Activated T-cell treated with anti-CD3 and anti-CD28 coated beads, Interleukin-2, amount 50 U/mL, for 72 hours (primary cell): ENCODE measurements at regions not wholly inside any gene's neighbourhood (a gene's known extent, or its start where the extent isn't known, plus 50 kb on each side); places are given as distances from the start of the nearest gene placed in this dataset.

Experiments used
- ATAC-seq, 2 donors: fragments of 150-1000 bp; cut with Tn5 transposase; replicated peaks in 1 of 2; 2 replicates each; pipeline ENCODE4 v1.10.0; 2021; ENCODE audit warnings: moderate library complexity in 2 of 2, mild to moderate bottlenecking in 1 of 2
- DNase-seq, 2 donors: peaks; one replicate each; pipeline ENCODE4 v3.0.0; 2021 to 2022; ENCODE audit warnings: mixed read lengths in 1 of 2
- H3K27ac Mint-ChIP-seq: one replicate; pipeline ENCODE4 v1.8.0; 2022; ENCODE audit warnings: mild to moderate bottlenecking, moderate library complexity, mixed read lengths
- H3K27me3 Mint-ChIP-seq: one replicate; pipeline ENCODE4 v1.8.0; 2022; ENCODE audit warnings: low read depth, mixed read lengths
- H3K36me3 Mint-ChIP-seq, 2 donors: one replicate each; pipeline ENCODE4 v1.8.0; 2022; ENCODE audit warnings: mixed read lengths in 2 of 2, mild to moderate bottlenecking in 1 of 2; ENCODE audit not compliant: insufficient read depth in 2 of 2
- H3K4me1 Mint-ChIP-seq: one replicate; pipeline ENCODE4 v1.8.0; 2022; ENCODE audit warnings: low read depth, mixed read lengths
- H3K4me3 Mint-ChIP-seq, 2 donors: one replicate each; pipeline ENCODE4 v1.8.0; 2022; ENCODE audit warnings: mild to moderate bottlenecking in 2 of 2, mixed read lengths in 2 of 2, moderate library complexity in 2 of 2
- H3K9me3 Mint-ChIP-seq, 2 donors: one replicate each; pipeline ENCODE4 v1.8.0; 2022; ENCODE audit warnings: mixed read lengths in 2 of 2

- Mint-ChIP-seq H3K4me1 (no peaks in the 10 kb centered on the region), H3K9me3 (no peaks in the 10 kb centered on the region), H3K36me3 (no peaks in the 10 kb centered on the region), H3K4me3 (no peak overlapping the region), H3K27me3 (no peaks in the 10 kb centered on the region), H3K27ac (no peak overlapping the region)
- no peak for ATAC-seq
- no peak for DNase-seq
Measured at GRCh38 chr12:90366286-90366685, 588.7 kb downstream of the CCER1 start.

- no peak for ATAC-seq
- H3K4me1 Mint-ChIP-seq = no peaks in the 10 kb centered on the region
- no peak for DNase-seq
- no peaks in the 10 kb centered on the region for H3K36me3 Mint-ChIP-seq
- H3K9me3 Mint-ChIP-seq = no peaks in the 10 kb centered on the region
- no peak overlapping the region for H3K27ac Mint-ChIP-seq
- H3K4me3 Mint-ChIP-seq = no peak overlapping the region
- H3K27me3 Mint-ChIP-seq = no peaks in the 10 kb centered on the region
Measured at GRCh38 chr12:90360300-90360699, 594.7 kb downstream of the CCER1 start.

- ATAC-seq (no peak), DNase-seq (no peak)
- Mint-ChIP-seq H3K36me3 (no peaks in the 10 kb centered on the region), H3K9me3 (peaks cover 2 to 5% of the 10 kb centered on the region in 2 donors), H3K27ac (no peak overlapping the region), H3K27me3 (no peaks in the 10 kb centered on the region), H3K4me3 (no peak overlapping the region), H3K4me1 (no peaks in the 10 kb centered on the region)
Measured at GRCh38 chr12:90355711-90356355, 599.1 kb downstream of the CCER1 start.

- Mint-ChIP-seq H3K36me3 (no peaks in the 10 kb centered on the region), H3K27me3 (peaks cover 4% of the 10 kb centered on the region), H3K27ac (no peak overlapping the region), H3K9me3 (no peaks in the 10 kb centered on the region), H3K4me3 (no peak overlapping the region), H3K4me1 (no peaks in the 10 kb centered on the region)
- no peak for DNase-seq
- no peak for ATAC-seq
Measured at GRCh38 chr12:90343966-90344365, 611.0 kb downstream of the CCER1 start.

GRCh38 chr12:90342081-90342480 is 612.9 kb downstream of the CCER1 start:
- H3K4me3 Mint-ChIP-seq = no peak overlapping the region
- DNase-seq (no peak), ATAC-seq (no peak)
- H3K9me3 Mint-ChIP-seq = no peaks in the 10 kb centered on the region
- no peaks in the 10 kb centered on the region for H3K36me3 Mint-ChIP-seq
- peaks cover 4% of the 10 kb centered on the region for H3K27me3 Mint-ChIP-seq
- H3K27ac Mint-ChIP-seq = no peak overlapping the region
- no peaks in the 10 kb centered on the region for H3K4me1 Mint-ChIP-seq

GRCh38 chr12:90339837-90340236 is 615.1 kb downstream of the CCER1 start:
- no peak overlapping the region for H3K4me3 Mint-ChIP-seq

GRCh38 chr12:90338365-90338764 is 616.6 kb downstream of the CCER1 start:
- Mint-ChIP-seq H3K36me3 (no peaks in the 10 kb centered on the region), H3K27ac (no peak overlapping the region), H3K27me3 (peaks cover 4% of the 10 kb centered on the region), H3K9me3 (no peaks in the 10 kb centered on the region), H3K4me1 (no peaks in the 10 kb centered on the region), H3K4me3 (no peak overlapping the region)
- DNase-seq (no peak), ATAC-seq (no peak)

More at GRCh38 chr12:90339837-90340236, 615.1 kb downstream of the CCER1 start:
- no peaks in the 10 kb centered on the region for H3K4me1 Mint-ChIP-seq
- peaks cover 4% of the 10 kb centered on the region for H3K27me3 Mint-ChIP-seq
- H3K9me3 Mint-ChIP-seq = no peaks in the 10 kb centered on the region
- DNase-seq (no peak), ATAC-seq (no peak)
- H3K36me3 Mint-ChIP-seq = no peaks in the 10 kb centered on the region
- H3K27ac Mint-ChIP-seq = no peak overlapping the region

GRCh38 chr12:90337018-90337417 is 618.0 kb downstream of the CCER1 start:
- ATAC-seq = no peak
- Mint-ChIP-seq H3K9me3 (no peaks in the 10 kb centered on the region), H3K27me3 (no peaks in the 10 kb centered on the region)

GRCh38 chr12:90335566-90335965 is 619.4 kb downstream of the CCER1 start:
- no peak for DNase-seq
- Mint-ChIP-seq H3K9me3 (no peaks in the 10 kb centered on the region), H3K27ac (no peak overlapping the region), H3K4me3 (no peak overlapping the region), H3K36me3 (no peaks in the 10 kb centered on the region), H3K27me3 (no peaks in the 10 kb centered on the region), H3K4me1 (no peaks in the 10 kb centered on the region)
- ATAC-seq = no peak

More at GRCh38 chr12:90337018-90337417, 618.0 kb downstream of the CCER1 start:
- no peak for DNase-seq
- H3K36me3 Mint-ChIP-seq = no peaks in the 10 kb centered on the region
- H3K4me1 Mint-ChIP-seq = no peaks in the 10 kb centered on the region
- H3K27ac Mint-ChIP-seq = no peak overlapping the region
- no peak overlapping the region for H3K4me3 Mint-ChIP-seq

- H3K4me1 Mint-ChIP-seq = no peaks in the 10 kb centered on the region
- H3K4me3 Mint-ChIP-seq = no peak overlapping the region
- no peak for ATAC-seq
- H3K36me3 Mint-ChIP-seq = no peaks in the 10 kb centered on the region
- H3K9me3 Mint-ChIP-seq = no peaks in the 10 kb centered on the region
- no peak overlapping the region for H3K27ac Mint-ChIP-seq
- H3K27me3 Mint-ChIP-seq = no peaks in the 10 kb centered on the region
- DNase-seq = no peak
Measured at GRCh38 chr12:90333939-90334338, 621.0 kb downstream of the CCER1 start.

GRCh38 chr12:90333424-90333823 is 621.6 kb downstream of the CCER1 start:
- ATAC-seq (no peak), DNase-seq (no peak)
- H3K4me3 Mint-ChIP-seq = no peak overlapping the region
- H3K9me3 Mint-ChIP-seq = no peaks in the 10 kb centered on the region
- H3K27ac Mint-ChIP-seq = no peak overlapping the region
- no peaks in the 10 kb centered on the region for H3K36me3 Mint-ChIP-seq
- H3K27me3 Mint-ChIP-seq = no peaks in the 10 kb centered on the region
- H3K4me1 Mint-ChIP-seq = no peaks in the 10 kb centered on the region

- H3K4me3 Mint-ChIP-seq = no peak overlapping the region
- no peaks in the 10 kb centered on the region for H3K36me3 Mint-ChIP-seq
- no peak for ATAC-seq
- no peaks in the 10 kb centered on the region for H3K9me3 Mint-ChIP-seq
- H3K27ac Mint-ChIP-seq = no peak overlapping the region
- H3K27me3 Mint-ChIP-seq = no peaks in the 10 kb centered on the region
- H3K4me1 Mint-ChIP-seq = no peaks in the 10 kb centered on the region
- no peak for DNase-seq
Measured at GRCh38 chr12:90331821-90332220, 623.2 kb downstream of the CCER1 start.

GRCh38 chr12:90331262-90331661 is 622.6 kb upstream of the ATP2B1 start:
- no peak for ATAC-seq
- no peaks in the 10 kb centered on the region for H3K4me1 Mint-ChIP-seq
- no peaks in the 10 kb centered on the region for H3K9me3 Mint-ChIP-seq
- H3K27me3 Mint-ChIP-seq = no peaks in the 10 kb centered on the region
- no peak overlapping the region for H3K4me3 Mint-ChIP-seq
- DNase-seq = no peak
- no peaks in the 10 kb centered on the region for H3K36me3 Mint-ChIP-seq
- no peak overlapping the region for H3K27ac Mint-ChIP-seq
